Mucosa of descending colon (tissue), 3 donors: ENCODE measurements at regions not wholly inside any gene's neighbourhood (a gene's known extent, or its start where the extent isn't known, plus 50 kb on each side); places are given as distances from the start of the nearest gene placed in this dataset.

Experiments used
- ATAC-seq: fragments of 200-7000 bp; cut with Tn5 transposase; one replicate; pipeline ENCODE4 v1.9.1; 2020; ENCODE audit warnings: mild to moderate bottlenecking, moderate library complexity
- DNase-seq, 3 donors: peaks; one replicate each; pipeline ENCODE4 v3.0.0-alpha.2; 2020
- H3K36me3 ChIP-seq: fragments of 200-600 bp; one replicate; pipeline ENCODE4 v1.8.0; 2021; ENCODE audit warnings: low read depth, mild to moderate bottlenecking
- H3K4me1 ChIP-seq: fragments of 200-600 bp; one replicate; pipeline ENCODE4 v1.8.0; 2021; ENCODE audit warnings: low read depth, mild to moderate bottlenecking
- H3K4me3 ChIP-seq: fragments of 200-600 bp; one replicate; pipeline ENCODE4 v1.8.0; 2021; ENCODE audit warnings: mild to moderate bottlenecking
- H3K9me3 ChIP-seq: fragments of 200-600 bp; one replicate; pipeline ENCODE4 v1.8.0; 2021; ENCODE audit warnings: mild to moderate bottlenecking
- intact Hi-C, 2 donors: fragments of 100-400 bp; cut with DNase I in 1 of 2; cut with micrococcal nuclease in 1 of 2; formaldehyde crosslinking; loops; one replicate each; pipeline versions ENCODE4 v1.11.0 to v1.11.1; 2022; cut with DNase I, micrococcal nuclease
- TF ChIP-seq, protein P1 (sequence below): fragments of 200-600 bp; IDR thresholded peaks from one replicate; pipeline ENCODE4 v1.8.0; 2022; ENCODE audit warnings: antibody characterized with exemption, mild to moderate bottlenecking
- donor health status: DM: no; HTN: no; CAD: no; lungs with moderate emphysema.
- donor health status: DM: no; HTN: no; CAD: no.
- donor health status: DM: no; HTN: yes; CAD: no.

DNA sequence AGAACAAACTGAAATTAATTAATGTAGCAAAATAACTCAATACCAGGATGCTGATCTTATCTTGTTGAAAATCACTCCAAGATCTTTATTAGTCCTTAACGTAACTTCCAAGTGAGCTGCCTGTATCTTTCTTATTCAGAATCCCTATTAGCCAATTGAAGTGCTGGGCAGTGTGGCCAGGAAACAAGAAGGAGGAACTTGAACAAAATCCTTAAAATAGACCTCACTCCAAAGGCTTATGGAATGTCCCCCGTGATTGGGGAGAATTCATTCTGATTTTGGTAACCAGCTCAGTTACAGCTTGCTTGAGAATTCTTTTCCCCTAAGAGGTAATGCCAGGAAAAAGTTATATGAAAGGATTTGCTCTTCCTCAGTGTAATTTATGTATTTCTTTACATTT is 171.0 kb downstream of the DEPDC1B start:
- Histone ChIP-seq H3K36me3 (no peaks in the 10 kb centered on the region), H3K9me3 (no peaks in the 10 kb centered on the region), H3K4me3 (no peak overlapping the region), H3K4me1 (no peaks in the 10 kb centered on the region)
- DNase-seq: no peak
- TF ChIP-seq, protein P1, sequence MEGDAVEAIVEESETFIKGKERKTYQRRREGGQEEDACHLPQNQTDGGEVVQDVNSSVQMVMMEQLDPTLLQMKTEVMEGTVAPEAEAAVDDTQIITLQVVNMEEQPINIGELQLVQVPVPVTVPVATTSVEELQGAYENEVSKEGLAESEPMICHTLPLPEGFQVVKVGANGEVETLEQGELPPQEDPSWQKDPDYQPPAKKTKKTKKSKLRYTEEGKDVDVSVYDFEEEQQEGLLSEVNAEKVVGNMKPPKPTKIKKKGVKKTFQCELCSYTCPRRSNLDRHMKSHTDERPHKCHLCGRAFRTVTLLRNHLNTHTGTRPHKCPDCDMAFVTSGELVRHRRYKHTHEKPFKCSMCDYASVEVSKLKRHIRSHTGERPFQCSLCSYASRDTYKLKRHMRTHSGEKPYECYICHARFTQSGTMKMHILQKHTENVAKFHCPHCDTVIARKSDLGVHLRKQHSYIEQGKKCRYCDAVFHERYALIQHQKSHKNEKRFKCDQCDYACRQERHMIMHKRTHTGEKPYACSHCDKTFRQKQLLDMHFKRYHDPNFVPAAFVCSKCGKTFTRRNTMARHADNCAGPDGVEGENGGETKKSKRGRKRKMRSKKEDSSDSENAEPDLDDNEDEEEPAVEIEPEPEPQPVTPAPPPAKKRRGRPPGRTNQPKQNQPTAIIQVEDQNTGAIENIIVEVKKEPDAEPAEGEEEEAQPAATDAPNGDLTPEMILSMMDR: no peak
- ATAC-seq: no peak
- intact Hi-C loops: no loop called here

- Histone ChIP-seq H3K9me3 (no peaks in the 10 kb centered on the region), H3K36me3 (no peaks in the 10 kb centered on the region), H3K4me1 (no peaks in the 10 kb centered on the region), H3K4me3 (no peak overlapping the region)
- no peak for ATAC-seq
- DNase-seq: no peak
- TF ChIP-seq, protein P1: no peak
- intact Hi-C loops: no loop called here
Measured at GRCh38 chr5:60527072-60527471, 172.9 kb downstream of the DEPDC1B start.

GRCh38 chr5:60526336-60526875 is 173.6 kb downstream of the DEPDC1B start:
- Histone ChIP-seq H3K36me3 (no peaks in the 10 kb centered on the region), H3K4me1 (no peaks in the 10 kb centered on the region), H3K4me3 (no peak overlapping the region), H3K9me3 (no peaks in the 10 kb centered on the region)
- intact Hi-C loops: no loop called here
- no peak for ATAC-seq
- no peak for DNase-seq
- TF ChIP-seq, protein P1: no peak

- no peak for DNase-seq
- ATAC-seq: no peak
- Histone ChIP-seq H3K4me3 (no peak overlapping the region), H3K4me1 (no peaks in the 10 kb centered on the region), H3K36me3 (no peaks in the 10 kb centered on the region), H3K9me3 (no peaks in the 10 kb centered on the region)
- TF ChIP-seq, protein P1: no peak
- intact Hi-C loops: no loop called here
Measured at GRCh38 chr5:60522292-60522905, 177.6 kb downstream of the DEPDC1B start.

DNA sequence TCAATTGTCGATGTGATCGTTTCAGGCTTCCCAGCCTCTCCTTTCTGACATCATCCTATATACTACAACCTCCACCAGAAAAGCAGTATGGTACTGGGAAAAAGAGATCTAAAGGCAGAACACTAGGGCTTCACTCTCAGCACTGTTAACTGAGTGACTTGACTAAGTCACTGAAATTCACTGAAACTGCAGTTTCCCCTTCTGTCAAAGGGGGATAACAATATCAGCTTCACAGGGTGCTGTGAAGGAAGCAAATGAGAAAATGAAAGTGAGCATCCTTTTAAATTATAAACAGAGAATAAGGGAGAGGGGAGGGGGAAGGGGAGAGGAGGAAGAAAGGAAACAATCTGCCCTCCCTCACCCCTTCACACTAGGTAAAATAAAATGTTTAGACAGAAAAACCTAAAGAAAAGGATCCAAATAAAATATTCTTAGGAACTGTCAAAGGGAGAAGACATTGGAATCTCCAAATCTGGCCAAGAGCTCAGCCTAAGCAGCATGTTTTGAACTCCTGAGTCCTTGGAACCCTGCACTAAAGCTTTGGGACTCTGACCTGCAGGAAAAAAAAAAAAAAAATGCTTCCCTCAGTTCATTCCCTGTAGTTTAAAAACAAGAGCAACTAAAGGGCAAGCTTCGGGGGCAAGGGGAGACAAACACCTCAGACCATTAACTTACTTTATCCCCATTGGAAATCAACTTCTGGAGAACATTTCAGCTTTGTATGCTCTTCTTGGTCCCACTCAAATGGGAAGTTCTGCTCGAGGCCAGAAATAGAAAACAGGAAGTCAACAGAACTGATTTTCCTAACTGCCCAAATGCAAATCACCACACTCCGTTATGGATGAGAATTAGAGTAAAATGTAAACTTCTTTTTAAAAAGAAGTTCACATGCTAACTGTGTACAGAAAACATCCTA is 178.3 kb downstream of the DEPDC1B start:
- no peak overlapping the region for H3K4me3 ChIP-seq
- peak; percentile 39 for ATAC-seq
- DNase-seq: no peak

More for the DNA sequence above, 178.3 kb downstream of the DEPDC1B start:
- no peaks in the 10 kb centered on the region for H3K9me3 ChIP-seq
- no peaks in the 10 kb centered on the region for H3K4me1 ChIP-seq
- TF ChIP-seq, protein P1: no peak
- intact Hi-C loops: no loop called here
- H3K36me3 ChIP-seq: no peaks in the 10 kb centered on the region
